Endothelial cell of umbilical vein (primary cell): ENCODE measurements at regions not wholly inside any gene's neighbourhood (a gene's known extent, or its start where the extent isn't known, plus 50 kb on each side); places are given as distances from the start of the nearest gene placed in this dataset.

Experiments
- BruUV-seq: library from RNA; stranded (reverse); fragments of 400-500 nt; replicated peaks from 2 replicates; lab custom pipeline; 2021; lab: Mats Ljungman, UMichigan
- CTCF ChIA-PET: fragments of 300-600, 350-600 bp; sonication (Branson Sonifier 250); formaldehyde crosslinking; loops from one replicate; lab custom pipeline; 2021; ENCODE audit warnings: antibody characterized with exemption, inconsistent platforms; lab: Charles Lee
- POLR2A ChIA-PET: fragments of 300-600, 350-600 bp; sonication (Branson Sonifier 250); formaldehyde crosslinking; loops from one replicate; lab custom pipeline; 2021; ENCODE audit warnings: antibody characterized with exemption, inconsistent platforms; lab: Charles Lee
- DNase-seq: peaks from one replicate; pipeline ENCODE4 v3.0.0-alpha.2; 2011; ENCODE audit warnings: low read depth, low spot score
- FAIRE-seq: peaks from 2 replicates; lab custom pipeline; 2011; peaks lifted over from hg19 to GRCh38; lab: Jason Lieb, UNC
- H2AFZ ChIP-seq: 2 replicates; pipeline ENCODE4 v1.6.0; 2012; ENCODE audit warnings: low read depth, low read length, control low read depth, inconsistent platforms
- H3K27ac ChIP-seq: 2 replicates; pipeline ENCODE4 v1.5.1; 2011; ENCODE audit warnings: low read depth, mild to moderate bottlenecking, control low read depth, low read length, moderate library complexity; ENCODE audit not compliant: insufficient read depth
- H3K27me3 ChIP-seq, 2 experiments: 2 replicates each; pipeline versions ENCODE4 v1.6.0 to v1.6.1; 2011; ENCODE audit warnings: low read length in 2 of 2, mixed read lengths in 1 of 2; ENCODE audit not compliant: control insufficient read depth in 2 of 2, insufficient read depth in 2 of 2
- H3K36me3 ChIP-seq, 2 experiments: 2 replicates in 1 of 2; 3 replicates in 1 of 2; pipeline ENCODE4 v1.5.1; 2011; ENCODE audit warnings: low read length in 2 of 2, mild to moderate bottlenecking in 1 of 2, moderate library complexity in 1 of 2; ENCODE audit not compliant: control insufficient read depth in 2 of 2, insufficient read depth in 2 of 2; ENCODE audit errors: extremely low read depth in 1 of 2
- H3K4me1 ChIP-seq: 3 replicates; pipeline ENCODE4 v1.5.1; 2011; ENCODE audit warnings: mild to moderate bottlenecking, low read length; ENCODE audit not compliant: control insufficient read depth, insufficient read depth; ENCODE audit errors: extremely low read depth
- H3K4me2 ChIP-seq: 2 replicates; pipeline ENCODE4 v1.6.1; 2011; ENCODE audit warnings: low read length, control low read depth, mixed read lengths; ENCODE audit not compliant: insufficient read depth
- H3K4me3 ChIP-seq, 3 experiments: fragments of 200-600 bp in 1 of 3; sonication (generic), shearing (Covaris generic) in 1 of 3; replicated peaks in 1 of 3; 2 replicates each; pipeline ENCODE4 v1.5.1; 2011 to 2016; ENCODE audit warnings: control low read depth in 3 of 3, low read length in 3 of 3, mild to moderate bottlenecking in 2 of 3, inconsistent platforms in 1 of 3, low read depth in 1 of 3, moderate library complexity in 1 of 3; ENCODE audit not compliant: insufficient read depth in 1 of 3
- H3K79me2 ChIP-seq: 2 replicates; pipeline ENCODE4 v1.6.0; 2012; ENCODE audit warnings: low read length, inconsistent platforms; ENCODE audit not compliant: control insufficient read depth, insufficient read depth
- H3K9ac ChIP-seq: replicated peaks from 2 replicates; pipeline ENCODE3; 2011; ENCODE audit warnings: low read length, control low read depth; ENCODE audit not compliant: insufficient read depth; ENCODE audit errors: extremely low read depth
- H3K9me1 ChIP-seq: replicated peaks from 3 replicates; pipeline ENCODE4 v1.6.0; 2011; ENCODE audit warnings: mild to moderate bottlenecking, low read length; ENCODE audit not compliant: control insufficient read depth, insufficient read depth; ENCODE audit errors: extremely low read depth
- H3K9me3 ChIP-seq: replicated peaks from 2 replicates; pipeline ENCODE4 v1.5.1; 2012; ENCODE audit warnings: low read length, inconsistent platforms; ENCODE audit not compliant: control insufficient read depth, insufficient read depth
- H4K20me1 ChIP-seq: replicated peaks from 2 replicates; pipeline ENCODE3; 2011; ENCODE audit warnings: mild to moderate bottlenecking, low read length; ENCODE audit not compliant: control insufficient read depth, insufficient read depth; ENCODE audit errors: extremely low read depth
- CTCF ChIP-seq, 2 donors: IDR thresholded peaks; 1 replicate in 1 of 2; 2 replicates in 1 of 2; pipeline ENCODE4 v1.5.1; 2011; ENCODE audit warnings: low read length in 2 of 2, mild to moderate bottlenecking in 2 of 2, moderate library complexity in 2 of 2, control low read depth in 1 of 2, inconsistent platforms in 1 of 2, low read depth in 1 of 2; ENCODE audit not compliant: insufficient read depth in 1 of 2; ENCODE audit errors: extremely low read depth in 1 of 2
- EZH2 ChIP-seq: IDR thresholded peaks from 2 replicates; pipeline ENCODE4 v1.6.1; 2012; ENCODE audit warnings: borderline replicate concordance, low read depth, mild to moderate bottlenecking, moderate library complexity, low read length, inconsistent platforms; ENCODE audit not compliant: severe bottlenecking
- FOS ChIP-seq: IDR thresholded peaks from 2 replicates; pipeline ENCODE4 v1.6.1; 2011; ENCODE audit warnings: mild to moderate bottlenecking, low read length, moderate library complexity, borderline replicate concordance; ENCODE audit not compliant: insufficient read depth
- GATA2 ChIP-seq: IDR thresholded peaks from 2 replicates; pipeline ENCODE4 v1.7.0; 2011; ENCODE audit warnings: low read depth, mild to moderate bottlenecking, moderate library complexity, mixed read lengths, low read length; ENCODE audit not compliant: insufficient read length, insufficient read depth
- JUN ChIP-seq: IDR thresholded peaks from 2 replicates; pipeline ENCODE4 v1.6.1; 2011; ENCODE audit warnings: borderline replicate concordance, low read depth; ENCODE audit not compliant: insufficient read length, insufficient read depth
- MAX ChIP-seq: IDR thresholded peaks from 2 replicates; pipeline ENCODE4 v1.6.1; 2011; ENCODE audit not compliant: insufficient read depth, insufficient read length
- MYC ChIP-seq: IDR thresholded peaks from one replicate; pipeline ENCODE4 v1.6.1; 2011; ENCODE audit warnings: mild to moderate bottlenecking, low read depth, low read length
- POLR2A ChIP-seq: IDR thresholded peaks from 2 replicates; pipeline ENCODE4 v1.6.1; 2012; ENCODE audit warnings: low read depth, mild to moderate bottlenecking, control low read depth, low read length
- POLR2AphosphoS5 ChIP-seq: IDR thresholded peaks from 2 replicates; pipeline ENCODE4 v1.6.1; 2012; ENCODE audit warnings: low read depth, mild to moderate bottlenecking, control low read depth, low read length, moderate library complexity; ENCODE audit not compliant: insufficient read depth
- dilution Hi-C: fragments of 300-500 bp; cut with MboI; formaldehyde crosslinking; loops from one replicate; pipeline ENCODE4 v1.15.0; 2019; ENCODE audit warnings: low sequenced_read_pairs; ENCODE audit not compliant: extremely low pct_ligation_motif_present
- intact Hi-C: fragments of 100-400 bp; cut with micrococcal nuclease; formaldehyde crosslinking; loops from one replicate; pipeline ENCODE4 v1.10.0; 2022

GRCh38 chr3:40911928-40912327 lies 287.4 kb upstream of the CTNNB1 start:
- dilution Hi-C loops (no loop called here), intact Hi-C loops (no loop called here)
- Histone ChIP-seq H3K9me1 (no peaks in the 10 kb centered on the region), H3K79me2 (no peaks in the 10 kb centered on the region), H3K27ac (no peak overlapping the region), H4K20me1 (no peaks in the 10 kb centered on the region), H3K4me1 (no peaks in the 10 kb centered on the region), H3K9me3 (no peaks in the 10 kb centered on the region), H3K27me3 (no peaks in the 10 kb centered on the region), H3K36me3 (no peaks in the 10 kb centered on the region), H3K9ac (no peak overlapping the region), H2AFZ (no peak overlapping the region), H3K4me3 (no peak overlapping the region), H3K4me2 (no peak overlapping the region)
- ChIA-PET CTCF (interaction anchor here (1.2 kb wide), 1 partner anchor 11 kb away, joined by 4 read pairs; no protein-coding TSS in a partner anchor), POLR2A (no interaction called here)
- FAIRE-seq (no peak), DNase-seq (no peak)
- TF ChIP-seq MYC (no peak), JUN (no peak), EZH2 (no peak), POLR2A (no peak), MAX (no peak), POLR2AphosphoS5 (no peak), FOS (no peak), GATA2 (no peak), CTCF (IDR thresholded peaks at IDR 0.05; ENCODE audit: extremely low read depth in 1 of 2, insufficient read depth in 1 of 2, low read depth in 1 of 2, low read length in 2 of 2) (no peak)
- no TSS peak for BruUV-seq
